Activated CD8-positive, alpha-beta memory T cell treated with anti-CD3 and anti-CD28 coated beads for 4 hours (primary cell): ENCODE measurements at regions not wholly inside any gene's neighbourhood (a gene's known extent, or its start where the extent isn't known, plus 50 kb on each side); places are given as distances from the start of the nearest gene placed in this dataset.

Source experiments
- DNase-seq, 2 donors: peaks; one replicate each; pipeline ENCODE4 v3.0.0-alpha.2; 2020; ENCODE audit warnings: low read depth in 2 of 2

- DNase-seq: no peak
Observed at GRCh38 chr5:79871364-79872120, 119.5 kb downstream of the MTX3 start.

DNA sequence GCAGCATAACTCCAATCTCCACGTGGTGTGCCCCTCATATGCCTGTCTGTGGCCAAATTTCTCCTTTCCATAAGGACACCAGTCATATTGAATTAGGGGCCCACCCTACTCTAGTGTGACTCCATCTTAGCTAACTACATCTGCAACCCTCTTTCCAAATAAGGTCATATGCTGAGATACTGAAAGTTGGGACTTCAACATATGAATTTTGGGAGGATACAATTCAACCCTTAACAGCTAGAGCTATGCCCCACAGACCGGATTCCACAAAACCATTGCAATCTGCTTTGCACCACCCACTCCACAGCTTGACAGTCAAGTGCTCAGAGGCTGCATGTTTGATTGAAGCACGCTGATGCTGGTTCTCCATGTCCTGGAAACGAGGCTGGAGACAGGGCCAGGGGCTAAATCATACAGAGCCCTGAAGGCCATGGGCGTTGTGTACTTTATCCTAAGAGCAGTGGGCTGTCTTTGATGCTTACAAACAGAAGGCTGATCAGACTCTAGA is 122.8 kb downstream of the MTX3 start:
- DNase-seq: no peak

GRCh38 chr5:79865579-79865978 is 125.5 kb downstream of the MTX3 start:
- DNase-seq: no peak

- DNase-seq: no peak
Observed at GRCh38 chr5:79864364-79864763, 126.7 kb downstream of the MTX3 start.

DNA sequence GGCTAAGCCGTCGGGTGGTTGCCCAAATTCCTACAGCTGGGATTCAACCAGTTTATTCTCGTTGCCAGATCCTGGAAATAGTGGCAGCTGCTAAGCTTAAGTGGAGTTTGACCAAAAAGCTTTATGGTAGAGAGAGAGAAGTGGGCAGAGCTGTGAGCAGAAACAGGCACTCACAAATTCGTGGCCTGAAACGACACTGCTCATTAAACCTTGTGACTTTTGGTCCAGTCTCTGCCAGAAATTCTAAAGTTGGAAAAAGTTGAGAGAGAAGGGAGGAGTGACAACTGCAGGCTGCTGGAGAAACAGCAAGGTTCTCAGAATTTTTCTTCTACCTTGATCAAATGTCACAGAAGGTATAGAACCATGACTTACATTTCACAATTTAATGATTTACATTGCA is 131.5 kb downstream of the MTX3 start:
- DNase-seq: no peak

- DNase-seq: no peak
Observed at GRCh38 chr5:79858410-79858723, 132.7 kb downstream of the MTX3 start.

DNA sequence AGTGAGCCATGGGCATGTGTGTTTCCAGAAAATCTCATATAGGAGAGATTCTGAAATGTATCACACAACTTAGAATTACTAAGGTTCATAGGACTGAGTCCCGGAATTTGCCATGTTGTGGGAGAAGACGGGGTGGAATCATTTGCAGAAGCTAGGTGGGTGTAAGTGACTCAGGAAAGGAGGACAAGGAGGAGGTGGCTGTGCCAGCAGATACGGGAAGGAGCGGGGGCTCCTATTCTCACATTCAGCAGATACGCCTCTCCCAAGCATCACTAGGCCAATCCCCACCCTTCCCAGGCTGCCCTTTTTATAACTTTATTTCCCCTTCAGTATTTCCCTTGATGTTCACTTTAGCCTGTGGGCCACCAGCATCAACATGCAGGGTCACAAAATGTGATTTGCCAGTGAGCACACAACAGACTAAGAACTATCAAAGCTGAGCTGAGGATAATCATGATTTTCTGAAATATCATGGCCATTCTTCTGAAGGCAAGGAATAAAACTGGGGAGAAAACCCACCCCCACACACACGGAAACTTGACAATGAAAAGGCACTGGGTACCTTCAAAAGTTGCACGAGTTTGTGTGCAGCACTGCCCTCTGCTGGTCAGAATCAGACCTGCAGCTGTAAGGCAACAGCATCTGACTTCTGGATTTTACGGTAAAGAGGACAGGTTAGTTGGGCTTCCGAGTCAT is 133.2 kb downstream of the MTX3 start:
- DNase-seq: peak; percentile 47 to 62

- DNase-seq: no peak
Observed at GRCh38 chr5:79856456-79857055, 134.5 kb downstream of the MTX3 start.

DNA sequence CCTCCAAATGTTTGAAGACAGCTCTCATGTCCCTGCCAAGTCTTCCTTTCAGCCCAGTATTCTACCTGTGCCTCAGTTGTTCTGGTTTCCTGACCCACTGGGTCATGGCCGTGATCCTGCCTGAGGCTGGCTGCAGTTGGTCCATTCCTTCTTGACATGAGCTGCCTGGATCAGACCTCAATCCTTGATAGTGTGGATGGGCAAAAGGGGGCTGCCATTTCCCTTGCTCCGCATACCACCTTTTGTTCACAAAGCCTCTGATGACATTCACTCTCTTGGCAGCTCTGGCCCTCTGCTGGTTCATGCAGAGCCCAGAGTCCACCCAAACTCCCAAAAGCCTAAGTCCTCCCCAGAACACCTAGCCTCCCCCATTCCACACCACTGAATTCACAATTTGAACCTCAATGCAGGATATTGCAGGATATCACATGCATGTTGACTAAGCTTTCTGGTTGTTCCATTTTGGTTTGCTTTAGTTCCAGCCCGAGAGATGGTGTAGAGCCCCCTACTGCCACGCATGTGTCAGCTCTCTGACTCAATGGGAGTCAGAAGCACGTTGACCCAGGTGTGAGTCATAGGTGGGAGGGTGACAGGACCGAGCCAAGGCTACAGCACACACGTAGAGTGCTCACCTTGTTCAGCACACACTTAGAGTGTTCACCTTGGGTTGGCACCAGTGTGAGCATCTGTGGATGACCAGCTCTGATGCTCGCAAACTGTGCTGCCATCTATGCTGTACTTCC is 137.2 kb downstream of the MTX3 start:
- no peak for DNase-seq

GRCh38 chr5:79853028-79853427 is 138.0 kb downstream of the MTX3 start:
- no peak for DNase-seq

DNA sequence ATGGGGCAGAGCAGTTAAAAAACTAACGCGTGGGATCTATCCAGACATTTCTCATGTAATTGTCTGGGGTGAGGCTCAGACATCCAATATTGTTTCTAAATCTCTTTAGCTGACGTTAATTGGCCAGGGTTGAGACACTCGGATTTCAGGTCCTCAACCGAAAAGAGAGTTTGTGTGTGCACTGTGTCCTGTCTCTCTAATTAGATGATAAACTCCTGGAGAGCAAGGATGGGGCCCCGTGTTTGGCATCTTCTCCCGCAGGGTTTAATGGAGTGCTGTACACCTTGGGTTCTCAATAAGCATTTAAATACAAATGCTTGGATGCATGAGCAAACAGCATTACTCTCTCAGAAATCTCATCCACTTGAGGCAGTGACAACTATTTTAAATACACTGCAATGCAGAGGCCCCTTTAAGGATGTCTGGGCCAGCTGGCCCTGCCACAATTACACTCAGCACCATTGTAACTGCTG is 139.6 kb downstream of the MTX3 start:
- DNase-seq: no peak

- no peak for DNase-seq
Observed at GRCh38 chr5:79850941-79851340, 140.1 kb downstream of the MTX3 start.

GRCh38 chr5:79850316-79850822 is 140.7 kb downstream of the MTX3 start:
- DNase-seq: no peak

DNA sequence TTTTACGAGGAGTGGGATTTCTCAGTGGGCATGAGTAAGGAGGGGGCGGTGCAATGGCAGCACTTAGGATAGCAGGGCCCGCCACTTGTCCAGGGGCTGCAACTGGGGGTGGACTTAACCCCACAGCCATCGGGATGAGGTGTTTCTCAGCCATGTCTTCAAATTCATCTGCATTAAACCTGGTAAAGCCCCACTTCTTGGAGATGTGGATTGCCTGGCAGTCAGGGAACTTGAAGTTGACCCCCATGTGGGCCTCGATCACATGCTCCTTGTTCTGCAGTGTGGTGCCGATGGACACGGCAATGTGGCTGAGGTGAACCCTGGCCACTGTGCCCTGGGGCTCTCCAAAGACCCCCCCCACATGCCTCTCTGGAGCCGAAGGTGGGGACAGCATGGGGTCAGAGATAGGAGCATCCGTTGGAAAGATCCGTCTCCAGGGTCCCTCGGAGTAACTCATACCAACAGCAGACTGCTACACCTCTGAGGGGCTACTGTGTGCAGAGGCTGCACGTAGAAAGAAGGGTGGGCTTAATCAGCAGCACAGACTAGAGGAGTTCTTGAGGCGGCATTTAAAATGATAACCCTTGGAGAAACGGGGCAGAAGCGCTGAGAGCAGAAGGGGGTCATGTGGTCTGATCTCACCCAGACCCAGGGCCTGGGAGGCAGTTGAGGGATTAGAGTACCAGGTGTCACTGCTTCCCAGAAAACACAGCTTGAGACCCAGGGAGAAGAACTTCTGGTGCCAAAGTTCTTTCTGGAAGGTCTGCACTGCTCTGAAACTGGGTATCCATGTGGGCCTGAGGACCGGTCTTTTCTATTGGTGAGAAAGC is 141.4 kb downstream of the MTX3 start:
- DNase-seq: no peak
